Thyroid gland (tissue), 4 donors: ENCODE measurements at regions not wholly inside any gene's neighbourhood (a gene's known extent, or its start where the extent isn't known, plus 50 kb on each side); places are given as distances from the start of the nearest gene placed in this dataset.

Source experiments
- DNase-seq, 2 donors: peaks; one replicate each; pipeline ENCODE4 v3.0.0-alpha.2; 2019
- H3K27ac ChIP-seq, 3 donors: fragments of 200-600 bp; sonication (generic); 1 replicate in 2 of 3; 2 replicates in 1 of 3; pipeline ENCODE4 v1.5.1; 2016 to 2019; ENCODE audit warnings: mild to moderate bottlenecking in 1 of 3, moderate library complexity in 1 of 3
- H3K27me3 ChIP-seq: fragments of 200-600 bp; sonication (generic); one replicate; pipeline ENCODE4 v1.5.1; 2019
- H3K36me3 ChIP-seq, 2 donors: fragments of 200-600 bp; sonication (generic); one replicate each; pipeline ENCODE4 v1.5.1; 2016 to 2019
- H3K4me1 ChIP-seq, 2 donors: fragments of 200-600 bp; sonication (generic); one replicate each; pipeline ENCODE4 v1.5.1; 2017 to 2019
- H3K4me3 ChIP-seq, 3 donors: fragments of 200-600 bp; sonication (generic); replicated peaks in 1 of 3; 1 replicate in 2 of 3; 2 replicates in 1 of 3; pipeline ENCODE4 v1.5.1; 2016; ENCODE audit warnings: mild to moderate bottlenecking in 1 of 3
- H3K9me3 ChIP-seq: fragments of 200-600 bp; sonication (generic); one replicate; pipeline ENCODE4 v1.5.1; 2017
- POLR2A ChIP-seq, 2 donors: fragments of 450-650 bp; IDR thresholded peaks; one replicate each; pipeline ENCODE4 v1.6.1; 2017; ENCODE audit warnings: antibody characterized with exemption in 2 of 2, mild to moderate bottlenecking in 2 of 2, moderate library complexity in 1 of 2
- WGBS, 2 donors: methylation state at CpG; one replicate each; pipeline ENCODE4 v1.1.5; 2017; 5-methylcytosine and 5-hydroxymethylcytosine counted together
- intact Hi-C: fragments of 100-400 bp; cut with DNase I; formaldehyde crosslinking; loops from one replicate; pipeline ENCODE4 v1.15.1; 2023
- TF ChIP-seq, protein P1 (sequence below), 6 experiments: fragments of 200-600 bp in 3 of 6; fragments of 450-650 bp in 3 of 6; sonication (generic) in 3 of 6; IDR thresholded peaks; one replicate each; pipeline ENCODE4 v1.5.1; 2016 to 2019; ENCODE audit warnings: antibody characterized with exemption in 6 of 6, mild to moderate bottlenecking in 2 of 6, inconsistent platforms in 1 of 6, moderate library complexity in 1 of 6

DNA sequence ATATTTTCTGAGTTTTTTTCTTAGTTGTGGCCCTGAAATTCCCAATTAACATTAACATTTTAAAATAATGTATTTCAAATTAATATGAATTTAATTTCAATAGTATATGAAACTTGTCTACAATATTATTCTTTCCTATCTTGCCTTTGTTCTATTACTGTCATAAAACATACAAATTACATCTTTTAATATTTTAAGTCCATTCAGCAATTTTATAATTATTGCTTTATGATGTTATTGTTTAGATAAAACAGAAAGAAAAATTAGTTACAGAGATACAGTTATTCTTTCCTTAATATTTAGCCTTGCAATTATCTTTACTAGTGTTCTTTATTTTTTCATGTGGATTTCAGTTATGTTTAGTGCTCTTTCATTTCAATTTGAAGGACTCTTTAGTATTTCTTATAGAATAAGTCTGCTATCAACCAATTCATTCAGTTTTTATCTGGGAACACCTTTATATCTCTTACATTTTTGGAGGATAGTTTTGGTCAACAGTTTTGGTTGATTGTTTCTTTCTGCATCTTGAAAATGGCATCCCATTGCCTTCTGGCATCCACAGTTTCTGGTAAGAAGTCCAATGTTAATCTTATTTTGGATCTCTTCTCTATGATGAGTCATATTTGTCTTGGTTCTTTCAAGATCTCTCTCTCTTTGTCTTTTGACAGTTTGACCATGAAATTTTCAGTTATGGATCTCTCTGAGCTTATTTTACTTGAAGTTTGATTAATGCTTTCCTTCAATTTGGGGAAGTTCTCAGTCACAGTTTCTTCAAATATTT is 76.9 kb upstream of the CHST9 start:
- no peaks in the 10 kb centered on the region for H3K36me3 ChIP-seq
- no peak overlapping the region for H3K4me3 ChIP-seq
- no peak overlapping the region for H3K27ac ChIP-seq
- no peaks in the 10 kb centered on the region for H3K27me3 ChIP-seq
- no peak for TF ChIP-seq POLR2A (IDR thresholded peaks at IDR 0.05)
- TF ChIP-seq, protein P1, sequence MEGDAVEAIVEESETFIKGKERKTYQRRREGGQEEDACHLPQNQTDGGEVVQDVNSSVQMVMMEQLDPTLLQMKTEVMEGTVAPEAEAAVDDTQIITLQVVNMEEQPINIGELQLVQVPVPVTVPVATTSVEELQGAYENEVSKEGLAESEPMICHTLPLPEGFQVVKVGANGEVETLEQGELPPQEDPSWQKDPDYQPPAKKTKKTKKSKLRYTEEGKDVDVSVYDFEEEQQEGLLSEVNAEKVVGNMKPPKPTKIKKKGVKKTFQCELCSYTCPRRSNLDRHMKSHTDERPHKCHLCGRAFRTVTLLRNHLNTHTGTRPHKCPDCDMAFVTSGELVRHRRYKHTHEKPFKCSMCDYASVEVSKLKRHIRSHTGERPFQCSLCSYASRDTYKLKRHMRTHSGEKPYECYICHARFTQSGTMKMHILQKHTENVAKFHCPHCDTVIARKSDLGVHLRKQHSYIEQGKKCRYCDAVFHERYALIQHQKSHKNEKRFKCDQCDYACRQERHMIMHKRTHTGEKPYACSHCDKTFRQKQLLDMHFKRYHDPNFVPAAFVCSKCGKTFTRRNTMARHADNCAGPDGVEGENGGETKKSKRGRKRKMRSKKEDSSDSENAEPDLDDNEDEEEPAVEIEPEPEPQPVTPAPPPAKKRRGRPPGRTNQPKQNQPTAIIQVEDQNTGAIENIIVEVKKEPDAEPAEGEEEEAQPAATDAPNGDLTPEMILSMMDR (IDR thresholded peaks at IDR 0.05), result no peak
- H3K9me3 ChIP-seq, result no peaks in the 10 kb centered on the region
- intact Hi-C loops, result no loop called here
- DNase-seq, result no peak
- H3K4me1 ChIP-seq, result no peaks in the 10 kb centered on the region

DNA sequence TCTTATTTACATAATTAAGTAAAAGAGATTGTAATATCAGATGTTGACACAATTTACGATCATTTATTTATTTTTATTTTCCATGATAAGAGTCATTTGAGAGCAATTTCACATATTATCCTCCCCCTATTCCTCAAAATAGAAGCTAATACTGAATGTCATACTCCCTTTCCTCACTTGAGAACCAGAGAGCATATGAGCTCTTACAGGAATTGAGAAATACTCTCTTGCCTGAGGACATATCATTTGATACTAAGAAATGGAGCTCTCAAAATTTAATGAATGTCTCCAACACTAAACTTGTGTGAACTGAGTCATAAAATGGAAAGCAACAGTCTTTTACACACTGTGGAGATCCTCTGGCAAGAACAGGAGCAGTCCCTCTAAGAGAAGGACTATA is 68.5 kb upstream of the CHST9 start:
- intact Hi-C loops, result no loop called here
- no peak overlapping the region for H3K27ac ChIP-seq
- 85 to 93% methylated on average over 1 of the region's 1 CpG for WGBS, 2 donors
- no peaks in the 10 kb centered on the region for H3K36me3 ChIP-seq
- no peaks in the 10 kb centered on the region for H3K4me1 ChIP-seq
- H3K9me3 ChIP-seq, result no peaks in the 10 kb centered on the region
- TF ChIP-seq, protein P1 (IDR thresholded peaks at IDR 0.05), result no peak
- TF ChIP-seq POLR2A (IDR thresholded peaks at IDR 0.05), result no peak
- no peak for DNase-seq
- H3K4me3 ChIP-seq, result no peak overlapping the region
- H3K27me3 ChIP-seq, result no peaks in the 10 kb centered on the region

DNA sequence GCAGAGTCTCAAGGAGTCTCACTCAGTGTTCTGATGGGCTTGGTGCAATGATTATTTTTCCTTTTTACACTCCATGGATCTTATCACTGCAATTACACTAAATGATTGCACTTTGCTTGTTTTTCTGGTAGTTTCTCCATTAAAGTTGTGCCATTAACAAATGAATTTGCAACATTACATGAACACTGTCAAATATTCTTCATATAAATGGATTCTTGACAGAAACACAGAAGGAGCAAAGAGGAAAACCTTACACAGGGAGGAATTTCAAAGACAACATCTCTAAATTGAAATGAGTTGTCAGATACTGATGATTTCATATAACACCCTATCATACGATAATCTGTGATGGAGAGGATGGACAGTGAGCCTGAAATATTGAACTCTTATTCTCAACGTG is 65.4 kb upstream of the CHST9 start:
- 81 to 90% methylated on average over 2 of the region's 2 CpGs for WGBS, 2 donors
- Histone ChIP-seq H3K9me3 (no peaks in the 10 kb centered on the region), H3K27me3 (no peaks in the 10 kb centered on the region), H3K36me3 (no peaks in the 10 kb centered on the region), H3K27ac (no peak overlapping the region), H3K4me3 (no peak overlapping the region), H3K4me1 (no peaks in the 10 kb centered on the region)
- no peak for DNase-seq
- TF ChIP-seq POLR2A (IDR thresholded peaks at IDR 0.05), result no peak
- TF ChIP-seq, protein P1 (IDR thresholded peaks at IDR 0.05), result no peak
- intact Hi-C loops, result no loop called here

DNA sequence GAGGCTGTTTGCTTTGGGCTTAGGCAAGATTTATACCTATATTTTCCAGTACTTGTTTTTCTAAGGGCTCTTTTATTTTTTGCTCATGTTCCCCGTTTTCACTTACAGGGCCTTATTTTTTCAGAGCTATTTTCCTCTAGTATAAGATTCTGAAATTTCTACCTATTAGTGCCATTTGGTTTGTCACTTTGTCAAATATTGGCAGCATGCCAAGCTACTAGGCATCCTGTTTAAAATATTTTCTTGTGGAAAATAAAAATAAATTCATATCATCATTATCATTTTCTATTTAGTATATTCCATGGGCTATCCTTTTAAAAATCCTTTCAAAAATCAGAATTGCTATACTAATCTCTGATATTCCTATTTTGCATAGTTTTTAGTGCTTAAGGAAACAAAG is 64.8 kb upstream of the CHST9 start:
- intact Hi-C loops, result no loop called here

DNA sequence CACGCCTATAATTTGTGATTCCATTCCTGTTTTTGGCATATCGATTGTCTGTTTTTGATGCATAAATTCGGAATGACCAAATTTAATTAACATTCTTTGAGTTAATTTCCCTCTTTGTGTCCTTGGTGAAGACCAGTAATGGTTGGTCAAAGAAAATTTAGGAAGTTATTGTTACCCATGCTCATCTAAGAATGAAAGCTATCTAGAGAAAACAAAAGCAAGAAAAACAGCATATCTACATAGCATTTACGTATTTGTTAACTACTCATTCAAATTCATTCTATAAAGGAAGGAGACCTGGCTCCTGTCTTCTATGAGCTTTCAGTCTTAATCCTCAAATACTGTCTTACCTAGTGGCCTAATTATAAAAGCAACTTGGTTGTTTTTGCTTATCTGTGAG is 59.2 kb upstream of the CHST9 start:
- no peak for TF ChIP-seq POLR2A (IDR thresholded peaks at IDR 0.05)
- TF ChIP-seq, protein P1 (IDR thresholded peaks at IDR 0.05), result no peak
- Histone ChIP-seq H3K27me3 (no peaks in the 10 kb centered on the region), H3K9me3 (no peaks in the 10 kb centered on the region), H3K4me3 (no peak overlapping the region), H3K4me1 (no peaks in the 10 kb centered on the region), H3K27ac (no peak overlapping the region), H3K36me3 (no peaks in the 10 kb centered on the region)
- 83 to 86% methylated on average over 4 of the region's 4 CpGs for WGBS, 2 donors
- intact Hi-C loops, result no loop called here
- DNase-seq, result no peak

More for the DNA sequence above, 64.8 kb upstream of the CHST9 start:
- Histone ChIP-seq H3K4me1 (no peaks in the 10 kb centered on the region), H3K27ac (no peak overlapping the region), H3K9me3 (no peaks in the 10 kb centered on the region), H3K4me3 (no peak overlapping the region), H3K36me3 (no peaks in the 10 kb centered on the region), H3K27me3 (no peaks in the 10 kb centered on the region)
- no peak for DNase-seq
- TF ChIP-seq, protein P1 (IDR thresholded peaks at IDR 0.05), result no peak
- no peak for TF ChIP-seq POLR2A (IDR thresholded peaks at IDR 0.05)
- 52 to 55% methylated on average over 1 of the region's 1 CpG for WGBS, 2 donors
